DND-41 (cell line): ENCODE measurements at regions not wholly inside any gene's neighbourhood (a gene's known extent, or its start where the extent isn't known, plus 50 kb on each side); places are given as distances from the start of the nearest gene placed in this dataset.
"Not testable (repeated sequence)": the region's sequence is repeated elsewhere in the genome, so short reads cannot be mapped to it uniquely, and the experiment has no call there.

Source experiments
- CTCF ChIP-seq: IDR thresholded peaks from 2 replicates; pipeline ENCODE4 v1.5.1; 2012; ENCODE audit warnings: borderline replicate concordance, low read length, moderate library complexity, mild to moderate bottlenecking; ENCODE audit not compliant: poor library complexity, severe bottlenecking; ENCODE audit errors: extremely low read depth
- EZH2 ChIP-seq: IDR thresholded peaks from 3 replicates; pipeline ENCODE4 v1.6.1; 2012; ENCODE audit warnings: borderline replicate concordance, low read depth, mild to moderate bottlenecking, moderate library complexity, low read length, inconsistent platforms; ENCODE audit not compliant: severe bottlenecking

- not testable (repeated sequence) for TF ChIP-seq CTCF, EZH2
Measured at GRCh38 chr9:41802706-41803105, 326.5 kb downstream of the CNTNAP3B start.
